PC-9 (cell line): ENCODE measurements at regions not wholly inside any gene's neighbourhood (a gene's known extent, or its start where the extent isn't known, plus 50 kb on each side); places are given as distances from the start of the nearest gene placed in this dataset.
"Not testable (repeated sequence)": the region's sequence is repeated elsewhere in the genome, so short reads cannot be mapped to it uniquely, and the experiment has no call there.

Experiments used
- BruUV-seq: library from RNA; stranded (reverse); fragments of 400-500 nt; replicated peaks from 2 replicates; lab custom pipeline; 2021; lab: Mats Ljungman, UMichigan
- CTCF ChIA-PET: fragments of 300-600 bp; sonication (Branson Sonifier 250); formaldehyde crosslinking; loops from one replicate; lab custom pipeline; 2022; ENCODE audit warnings: antibody characterized with exemption; lab: Charles Lee
- POLR2A ChIA-PET: fragments of 300-600 bp; sonication (Branson Sonifier 250); formaldehyde crosslinking; loops from one replicate; lab custom pipeline; 2022; ENCODE audit warnings: antibody characterized with exemption; ENCODE audit not compliant: unreplicated experiment; lab: Charles Lee
- DNase-seq, 2 experiments: peaks; one replicate each; pipeline versions ENCODE4 v3.0.0 to v3.0.0-alpha.2; 2015 to 2022; ENCODE audit warnings: mixed read lengths in 1 of 2
- H2AFZ ChIP-seq: fragments of 200-600 bp; sonication (generic); 2 replicates; pipeline ENCODE4 v1.8.1; 2017; ENCODE audit warnings: antibody characterized with exemption
- H3F3A ChIP-seq: fragments of 200-600 bp; sonication (generic); 2 replicates; pipeline ENCODE4 v1.8.1; 2017; ENCODE audit warnings: antibody characterized with exemption, mild to moderate bottlenecking, low read depth; ENCODE audit not compliant: insufficient read depth
- H3K27ac ChIP-seq: fragments of 200-600 bp; sonication (generic); 2 replicates; pipeline ENCODE4 v1.6.1; 2016; ENCODE audit warnings: mixed run types
- H3K27me3 ChIP-seq: fragments of 200-600 bp; sonication (generic); 2 replicates; pipeline ENCODE4 v1.6.1; 2016; ENCODE audit warnings: low read depth, mixed run types; ENCODE audit not compliant: insufficient read depth
- H3K36me3 ChIP-seq: fragments of 200-600 bp; sonication (generic); 2 replicates; pipeline ENCODE4 v1.6.1; 2016; ENCODE audit warnings: low read depth, mixed run types
- H3K4me1 ChIP-seq: fragments of 200-600 bp; sonication (generic); replicated peaks from 2 replicates; pipeline ENCODE4 v1.6.1; 2016; ENCODE audit warnings: mixed run types; ENCODE audit not compliant: insufficient read depth
- H3K4me2 ChIP-seq: fragments of 200-600 bp; sonication (generic); 2 replicates; pipeline ENCODE4 v1.6.1; 2017; ENCODE audit warnings: mixed run types
- H3K4me3 ChIP-seq: fragments of 200-600 bp; sonication (generic); 2 replicates; pipeline ENCODE4 v1.6.1; 2016; ENCODE audit warnings: mixed run types
- H3K79me2 ChIP-seq: fragments of 200-600 bp; sonication (generic); 2 replicates; pipeline ENCODE4 v1.6.1; 2017; ENCODE audit warnings: low read depth, mixed run types
- H3K9me2 ChIP-seq: fragments of 200-600 bp; sonication (generic); 2 replicates; pipeline ENCODE4 v1.8.1; 2017; ENCODE audit warnings: mild to moderate bottlenecking; ENCODE audit not compliant: insufficient read depth
- H3K9me3 ChIP-seq: fragments of 200-600 bp; sonication (generic); 2 replicates; pipeline ENCODE4 v1.8.1; 2016; ENCODE audit warnings: low read depth; ENCODE audit not compliant: insufficient read depth
- H4K20me1 ChIP-seq: fragments of 200-600 bp; sonication (generic); 2 replicates; pipeline ENCODE4 v1.8.1; 2017; ENCODE audit not compliant: insufficient read depth
- CTCF ChIP-seq: fragments of 200-600 bp; sonication (generic); conservative IDR thresholded peaks from 2 replicates; pipeline ENCODE4 v1.6.1; 2017; ENCODE audit warnings: mixed run types, antibody characterized with exemption, mild to moderate bottlenecking, moderate library complexity
- EZH2 ChIP-seq: fragments of 200-600 bp; sonication (generic); IDR thresholded peaks from 2 replicates; pipeline ENCODE4 v1.8.0; 2017; ENCODE audit warnings: antibody characterized with exemption, low read depth
- intact Hi-C: fragments of 100-400 bp; cut with micrococcal nuclease; formaldehyde crosslinking; loops from one replicate; pipeline ENCODE4 v1.10.0; 2022; ENCODE audit not compliant: unreplicated experiment

GRCh38 chr17:59494757-59495368 lies 70.5 kb upstream of the DHX40 start:
- Histone ChIP-seq H3K9me2 (no peaks in the 10 kb centered on the region), H3K9me3 (no peaks in the 10 kb centered on the region), H3K4me2 (no peak overlapping the region), H4K20me1 (no peaks in the 10 kb centered on the region), H2AFZ (no peak overlapping the region), H3K4me1 (peaks cover 16% of the 10 kb centered on the region), H3K27me3 (no peaks in the 10 kb centered on the region), H3K4me3 (no peak overlapping the region), H3K36me3 (no peaks in the 10 kb centered on the region), H3F3A (peaks cover 6% of the 10 kb centered on the region; the same call in 1 of the 2 replicates), H3K27ac (no peak overlapping the region), H3K79me2 (no peaks in the 10 kb centered on the region)
- TF ChIP-seq CTCF, result no peak
- TF ChIP-seq EZH2, result no peak
- ChIA-PET CTCF (no interaction called here), POLR2A (no interaction called here)
- DNase-seq, result no peak
- intact Hi-C loops, result no loop called here
- BruUV-seq, result no TSS peak

- Histone ChIP-seq H3K36me3 (no peaks in the 10 kb centered on the region), H2AFZ (no peak overlapping the region), H3K4me3 (no peak overlapping the region), H3K27ac (no peak overlapping the region), H3K9me2 (no peaks in the 10 kb centered on the region), H3K27me3 (no peaks in the 10 kb centered on the region), H3K9me3 (no peaks in the 10 kb centered on the region), H3K79me2 (no peaks in the 10 kb centered on the region), H4K20me1 (no peaks in the 10 kb centered on the region), H3F3A (peaks cover 6% of the 10 kb centered on the region; the same call in 1 of the 2 replicates), H3K4me1 (peaks cover 15% of the 10 kb centered on the region), H3K4me2 (no peak overlapping the region)
- TF ChIP-seq EZH2, result no peak
- no peak for TF ChIP-seq CTCF
- ChIA-PET CTCF (no interaction called here), POLR2A (interaction anchor here (0.7 kb wide), 1 partner anchor 70 kb away, joined by 4 read pairs; no protein-coding TSS in a partner anchor)
- intact Hi-C loops, result no loop called here
- no TSS peak for BruUV-seq
- DNase-seq, result no peak
Measured at GRCh38 chr17:59496178-59496577, 69.2 kb upstream of the DHX40 start.

- no peaks in the 10 kb centered on the region for H3K4me1 ChIP-seq
- DNase-seq, result no peak
- no peak overlapping the region for H3K27ac ChIP-seq
- H4K20me1 ChIP-seq, result no peaks in the 10 kb centered on the region
- no peaks in the 10 kb centered on the region for H3K9me3 ChIP-seq
- H3K9me2 ChIP-seq, result no peaks in the 10 kb centered on the region
- no peaks in the 10 kb centered on the region; the same call in 1 of the 2 replicates for H3F3A ChIP-seq
- H3K79me2 ChIP-seq, result no peaks in the 10 kb centered on the region
- no TSS peak for BruUV-seq
- POLR2A ChIA-PET, result no interaction called here
- no peaks in the 10 kb centered on the region for H3K36me3 ChIP-seq
- H2AFZ ChIP-seq, result no peak overlapping the region
- no peak overlapping the region for H3K4me2 ChIP-seq
- CTCF ChIA-PET, result interaction anchor here (0.6 kb wide), 1 partner anchor 61 kb away, joined by 4 read pairs; no protein-coding TSS in a partner anchor
- TF ChIP-seq EZH2 (no peak), CTCF (no peak)
- no peak overlapping the region for H3K4me3 ChIP-seq
- no peaks in the 10 kb centered on the region for H3K27me3 ChIP-seq
- intact Hi-C loops, result no loop called here
Measured at GRCh38 chr17:59498530-59499307, 66.7 kb upstream of the DHX40 start.

GRCh38 chr17:59500086-59500655 lies 65.2 kb upstream of the DHX40 start:
- POLR2A ChIA-PET, H3K4me3 ChIP-seq, CTCF ChIA-PET, H4K20me1 ChIP-seq, DNase-seq, BruUV-seq, H3K9me3 ChIP-seq, H3K4me2 ChIP-seq, H3K27ac ChIP-seq, H2AFZ ChIP-seq, H3K79me2 ChIP-seq, H3K9me2 ChIP-seq, H3F3A ChIP-seq, H3K36me3 ChIP-seq, intact Hi-C loops, H3K27me3 ChIP-seq, H3K4me1 ChIP-seq: not testable (repeated sequence)
